A549 (cell line): ENCODE measurements at regions not wholly inside any gene's neighbourhood (a gene's known extent, or its start where the extent isn't known, plus 50 kb on each side); places are given as distances from the start of the nearest gene placed in this dataset.

Experiments used
- FOSB ChIP-seq: fragments of 250-450 bp; sonication (Bioruptor Pico); IDR thresholded peaks from 2 replicates; pipeline ENCODE4 v1.5.0; 2020; ENCODE audit warnings: mild to moderate bottlenecking, moderate library complexity
- KDM1A ChIP-seq: fragments of 200-600 bp; sonication (generic); IDR thresholded peaks from 2 replicates; pipeline ENCODE4 v1.6.1; 2016; ENCODE audit warnings: low read depth, mild to moderate bottlenecking
- NFE2L2 ChIP-seq: fragments of 150-350 bp; conservative IDR thresholded peaks from 2 replicates; pipeline ENCODE4 v1.6.1; 2014; ENCODE audit warnings: low read length

DNA sequence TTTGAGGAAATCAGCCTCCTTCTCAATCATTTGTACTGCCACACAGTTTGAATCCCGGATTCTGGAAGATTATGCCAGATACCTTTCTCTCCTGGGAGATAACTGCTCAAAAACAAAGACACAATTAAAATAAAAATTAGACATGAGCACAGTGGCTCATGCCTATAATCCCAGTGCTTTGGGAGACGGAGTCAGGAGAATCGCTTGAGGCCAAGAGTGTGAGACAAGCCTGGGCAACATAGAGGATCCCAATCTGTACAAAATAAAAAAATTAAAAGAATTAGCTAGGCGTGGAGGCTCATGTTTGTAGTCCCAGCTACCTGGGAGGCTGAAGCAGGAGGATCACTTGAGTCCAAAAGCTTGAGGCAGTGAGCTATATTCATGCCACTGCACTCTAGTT lies 376.3 kb upstream of the ZFP42 start:
- no peak for TF ChIP-seq FOSB (CRISPR knock-in tag)
- no peak for TF ChIP-seq NFE2L2
- TF ChIP-seq KDM1A = no peak
